ENCODE measurements at regions not wholly inside any gene's neighbourhood (a gene's known extent, or its start where the extent isn't known, plus 50 kb on each side); places are given as distances from the start of the nearest gene placed in this dataset.

- Mint-ChIP-seq H3K27ac (no peak overlapping the region), H3K27me3 (ENCODE audit: low read depth) (no peaks in the 10 kb centered on the region), H3K36me3 (ENCODE audit: insufficient read depth in 1 of 3, low read depth in 3 of 3) (no peaks in the 10 kb centered on the region; a peak in 1 of 7 replicates), H3K4me3 (no peak overlapping the region), H3K9me3 (no peaks in the 10 kb centered on the region), H3K4me1 (peaks cover 6 to 15% of the 10 kb centered on the region in 2 experiments)
- H3K9me3 ChIP-seq (ENCODE audit: control insufficient read depth, low read depth, low read length): no peaks in the 10 kb centered on the region
- no peak overlapping the region for H2BK5ac ChIP-seq (ENCODE audit: insufficient read length, low read length)
- H3K4me1 ChIP-seq (ENCODE audit: insufficient read depth, low read length): peaks cover 2% of the 10 kb centered on the region; the same call in 1 of the 2 replicates
- DNase-seq: no peak
- no peaks in the 10 kb centered on the region for H3K27me3 ChIP-seq (ENCODE audit: insufficient read depth, low read length)
- no peak overlapping the region for H3K9ac ChIP-seq (ENCODE audit: extremely low read depth, insufficient read length, low read length)
- H3K14ac ChIP-seq (ENCODE audit: insufficient read depth, low read length): no peak overlapping the region
- no peak overlapping the region for H3T11ph ChIP-seq (ENCODE audit: low read length)
- H3K27ac ChIP-seq (ENCODE audit: insufficient read length, low read depth, low read length): no peak overlapping the region
- no peak overlapping the region for H2BK120ac ChIP-seq (ENCODE audit: low read depth, low read length, poor library complexity, severe bottlenecking)
- H3K4me2 ChIP-seq (ENCODE audit: insufficient read depth, insufficient read length, low read length): no peak overlapping the region
- no peak overlapping the region for H2BK20ac ChIP-seq (ENCODE audit: low read depth, low read length, poor library complexity, severe bottlenecking)
- no peak overlapping the region for H3K4ac ChIP-seq (ENCODE audit: low read depth, low read length)
- no CpG with 5 or more reads among the region's 4 CpGs for WGBS (ENCODE audit: extremely low coverage, insufficient read length, low lambda C conversion rate)
- H3K79me1 ChIP-seq (ENCODE audit: insufficient read depth, low read depth, low read length, poor library complexity, severe bottlenecking): no peaks in the 10 kb centered on the region
- no peak overlapping the region for H4K8ac ChIP-seq (replicated peaks; ENCODE audit: insufficient read length, low read depth, low read length)
- H2AK5ac ChIP-seq (ENCODE audit: insufficient read length, low read length): no peak overlapping the region
- H2AFZ ChIP-seq (ENCODE audit: low read length): no peak overlapping the region
- H4K5ac ChIP-seq (ENCODE audit: insufficient read length, low read depth, low read length): no peak overlapping the region
- no peak overlapping the region for H2BK12ac ChIP-seq (ENCODE audit: insufficient read length, low read depth, low read length)
- H3K18ac ChIP-seq (ENCODE audit: insufficient read length, low read depth, low read length): no peak overlapping the region
- H4K20me1 ChIP-seq (ENCODE audit: control insufficient read depth, insufficient read depth, insufficient read length): no peaks in the 10 kb centered on the region
- H3K23ac ChIP-seq (ENCODE audit: insufficient read length, low read depth, low read length): no peak overlapping the region
- H3K79me2 ChIP-seq (ENCODE audit: insufficient read depth, low read length): no peaks in the 10 kb centered on the region
- H3K23me2 ChIP-seq (ENCODE audit: insufficient read length, low read depth, low read length, poor library complexity, severe bottlenecking): peaks cover 2% of the 10 kb centered on the region
- no peak overlapping the region for H4K91ac ChIP-seq (ENCODE audit: insufficient read length, low read depth, low read length)
- no peak overlapping the region for H3K56ac ChIP-seq (ENCODE audit: insufficient read length, low read depth, low read length)
- no peak for TF ChIP-seq CTCF (conservative IDR thresholded peaks at IDR 0.05)
- no peak overlapping the region for H2BK15ac ChIP-seq (ENCODE audit: low read depth, low read length)
Measured at GRCh38 chr13:23957981-23958380, 60.7 kb upstream of the C1QTNF9B start.
